GM13977 (cell line): ENCODE measurements at regions not wholly inside any gene's neighbourhood (a gene's known extent, or its start where the extent isn't known, plus 50 kb on each side); places are given as distances from the start of the nearest gene placed in this dataset.

Experiments
- DNase-seq: peaks from one replicate; pipeline ENCODE4 v3.0.0; 2012; ENCODE audit warnings: low spot score
- CTCF ChIP-seq: IDR thresholded peaks from 2 replicates; pipeline ENCODE4 v1.5.1; 2012; ENCODE audit warnings: mild to moderate bottlenecking, control low read depth; ENCODE audit not compliant: insufficient read depth; ENCODE audit errors: extremely low read depth, missing control alignments
- in situ Hi-C: fragments of 300-500 bp; cut with MboI; formaldehyde crosslinking; loops from one replicate; pipeline ENCODE4 v1.12.0; 2022; ENCODE audit warnings: low sequenced_read_pairs, low pct_unique_long_range_greater_than_20kb, mixed read lengths, inconsistent platforms; ENCODE audit not compliant: unreplicated experiment

- TF ChIP-seq CTCF, result no peak
- in situ Hi-C loops, result no loop called here
- no peak for DNase-seq
Measured at GRCh38 chr20:20772497-20773085, 60.1 kb upstream of the RALGAPA2 start.

GRCh38 chr20:20768202-20768815 is 55.9 kb upstream of the RALGAPA2 start:
- DNase-seq, result no peak
- TF ChIP-seq CTCF, result no peak
- in situ Hi-C loops, result no loop called here

GRCh38 chr20:20765696-20766365 is 53.4 kb upstream of the RALGAPA2 start:
- DNase-seq, result no peak
- in situ Hi-C loops, result no loop called here
- no peak for TF ChIP-seq CTCF

GRCh38 chr20:20763650-20764049 is 51.2 kb upstream of the RALGAPA2 start:
- in situ Hi-C loops, result no loop called here
- no peak for DNase-seq
- no peak for TF ChIP-seq CTCF
